ENCODE measurements at regions not wholly inside any gene's neighbourhood (a gene's known extent, or its start where the extent isn't known, plus 50 kb on each side); places are given as distances from the start of the nearest gene placed in this dataset.

DNA sequence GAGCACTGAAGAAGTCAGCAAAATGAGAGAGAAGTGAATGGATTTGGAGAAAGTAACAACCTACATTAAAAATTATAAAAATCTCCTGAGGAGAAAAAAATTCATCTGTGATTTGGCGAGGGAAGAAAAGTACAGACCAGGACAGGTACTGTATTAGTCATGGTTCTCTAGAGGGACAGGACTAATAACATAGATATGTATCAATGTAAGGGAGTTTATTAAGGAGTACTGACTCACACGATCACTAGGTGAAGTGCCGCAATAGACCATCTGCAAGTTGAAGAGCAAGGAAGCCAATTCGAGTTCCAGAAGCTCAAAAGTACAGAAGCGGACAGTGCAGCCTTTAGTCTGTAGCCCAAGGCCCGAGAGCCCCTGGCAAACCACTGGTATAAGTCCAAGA is 1004.4 kb upstream of the ALCAM start:
- Histone ChIP-seq H3K36me3 (no peaks in the 10 kb centered on the region), H3K27me3 (no peaks in the 10 kb centered on the region), H3K4me1 (no peaks in the 10 kb centered on the region), H3K9me3 (no peaks in the 10 kb centered on the region), H3K4me3 (no peak overlapping the region), H3K27ac (no peak overlapping the region)
- ATAC-seq, result no peak
- no peak for DNase-seq
- TF ChIP-seq, protein P1, sequence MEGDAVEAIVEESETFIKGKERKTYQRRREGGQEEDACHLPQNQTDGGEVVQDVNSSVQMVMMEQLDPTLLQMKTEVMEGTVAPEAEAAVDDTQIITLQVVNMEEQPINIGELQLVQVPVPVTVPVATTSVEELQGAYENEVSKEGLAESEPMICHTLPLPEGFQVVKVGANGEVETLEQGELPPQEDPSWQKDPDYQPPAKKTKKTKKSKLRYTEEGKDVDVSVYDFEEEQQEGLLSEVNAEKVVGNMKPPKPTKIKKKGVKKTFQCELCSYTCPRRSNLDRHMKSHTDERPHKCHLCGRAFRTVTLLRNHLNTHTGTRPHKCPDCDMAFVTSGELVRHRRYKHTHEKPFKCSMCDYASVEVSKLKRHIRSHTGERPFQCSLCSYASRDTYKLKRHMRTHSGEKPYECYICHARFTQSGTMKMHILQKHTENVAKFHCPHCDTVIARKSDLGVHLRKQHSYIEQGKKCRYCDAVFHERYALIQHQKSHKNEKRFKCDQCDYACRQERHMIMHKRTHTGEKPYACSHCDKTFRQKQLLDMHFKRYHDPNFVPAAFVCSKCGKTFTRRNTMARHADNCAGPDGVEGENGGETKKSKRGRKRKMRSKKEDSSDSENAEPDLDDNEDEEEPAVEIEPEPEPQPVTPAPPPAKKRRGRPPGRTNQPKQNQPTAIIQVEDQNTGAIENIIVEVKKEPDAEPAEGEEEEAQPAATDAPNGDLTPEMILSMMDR (IDR thresholded peaks at IDR 0.05), result no peak
- intact Hi-C loops (cut with DNase I), result no loop called here

GRCh38 chr3:104367000-104367399 is 999.7 kb upstream of the ALCAM start:
- H3K27ac ChIP-seq, result no peak overlapping the region
- H3K27me3 ChIP-seq, result no peaks in the 10 kb centered on the region
- no peaks in the 10 kb centered on the region for H3K36me3 ChIP-seq
- DNase-seq, result no peak
- no peaks in the 10 kb centered on the region for H3K4me1 ChIP-seq
- TF ChIP-seq, protein P1 (IDR thresholded peaks at IDR 0.05), result no peak
- H3K9me3 ChIP-seq, result no peaks in the 10 kb centered on the region
- H3K4me3 ChIP-seq, result no peak overlapping the region
- ATAC-seq, result no peak
- intact Hi-C loops (cut with DNase I), result no loop called here

DNA sequence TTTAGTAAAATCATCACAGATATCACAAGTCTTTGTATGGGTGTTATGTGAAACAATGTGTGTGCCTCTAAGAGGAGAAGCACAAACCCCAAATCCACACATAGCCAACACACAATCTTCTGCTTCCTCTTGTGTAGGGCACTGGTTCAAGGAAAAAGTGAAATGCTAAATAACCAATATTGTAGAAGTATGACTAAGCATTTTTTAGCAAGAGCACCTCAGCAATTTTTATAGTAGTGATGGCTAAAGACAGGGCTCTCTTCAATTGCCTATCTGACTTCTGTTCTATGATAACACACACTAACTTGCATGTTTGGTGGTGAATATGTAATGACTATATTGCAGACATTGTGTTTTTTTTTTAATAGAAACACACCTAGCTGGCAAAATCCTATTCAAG is 997.9 kb upstream of the ALCAM start:
- Histone ChIP-seq H3K27me3 (no peaks in the 10 kb centered on the region), H3K9me3 (no peaks in the 10 kb centered on the region), H3K4me1 (no peaks in the 10 kb centered on the region), H3K4me3 (no peak overlapping the region), H3K36me3 (no peaks in the 10 kb centered on the region), H3K27ac (no peak overlapping the region)
- intact Hi-C loops (cut with DNase I), result no loop called here
- TF ChIP-seq, protein P1 (IDR thresholded peaks at IDR 0.05), result no peak
- DNase-seq (no peak), ATAC-seq (no peak)

GRCh38 chr3:104385421-104385820 is 981.3 kb upstream of the ALCAM start:
- H3K4me3 ChIP-seq, result no peak overlapping the region
- no peak overlapping the region for H3K27ac ChIP-seq

GRCh38 chr3:104388619-104389018 is 978.1 kb upstream of the ALCAM start:
- TF ChIP-seq, protein P1 (IDR thresholded peaks at IDR 0.05), result no peak
- Histone ChIP-seq H3K4me3 (no peak overlapping the region), H3K27me3 (no peaks in the 10 kb centered on the region), H3K36me3 (no peaks in the 10 kb centered on the region), H3K4me1 (no peaks in the 10 kb centered on the region), H3K27ac (no peak overlapping the region), H3K9me3 (no peaks in the 10 kb centered on the region)
- intact Hi-C loops (cut with DNase I), result no loop called here
- ATAC-seq, result peak; percentile 44
- peak in 1 of 4 donors; percentile 43 for DNase-seq

More at GRCh38 chr3:104385421-104385820, 981.3 kb upstream of the ALCAM start:
- no peaks in the 10 kb centered on the region for H3K4me1 ChIP-seq
- no peaks in the 10 kb centered on the region for H3K9me3 ChIP-seq
- H3K27me3 ChIP-seq, result no peaks in the 10 kb centered on the region
- DNase-seq (no peak), ATAC-seq (no peak)
- intact Hi-C loops (cut with DNase I), result no loop called here
- H3K36me3 ChIP-seq, result no peaks in the 10 kb centered on the region
- TF ChIP-seq, protein P1 (IDR thresholded peaks at IDR 0.05), result no peak

Data from left lung (tissue), 4 donors.